HEK293T (cell line): ENCODE measurements at regions not wholly inside any gene's neighbourhood (a gene's known extent, or its start where the extent isn't known, plus 50 kb on each side); places are given as distances from the start of the nearest gene placed in this dataset.

Experiments
- BHLHE40 ChIP-seq: fragments of 450-650 bp; IDR thresholded peaks from 2 replicates; pipeline ENCODE4 v1.6.1; 2016; ENCODE audit warnings: mild to moderate bottlenecking, moderate library complexity, borderline replicate concordance
- FOXA1 ChIP-seq: fragments of 450-650 bp; IDR thresholded peaks from 2 replicates; pipeline ENCODE4 v1.6.1; 2016; ENCODE audit warnings: mild to moderate bottlenecking
- TF ChIP-seq, protein P1 (sequence below): fragments of 450-650 bp; IDR thresholded peaks from 2 replicates; pipeline ENCODE4 v1.6.1; 2016

- TF ChIP-seq FOXA1, result no peak
- TF ChIP-seq BHLHE40, result no peak
- TF ChIP-seq, protein P1, sequence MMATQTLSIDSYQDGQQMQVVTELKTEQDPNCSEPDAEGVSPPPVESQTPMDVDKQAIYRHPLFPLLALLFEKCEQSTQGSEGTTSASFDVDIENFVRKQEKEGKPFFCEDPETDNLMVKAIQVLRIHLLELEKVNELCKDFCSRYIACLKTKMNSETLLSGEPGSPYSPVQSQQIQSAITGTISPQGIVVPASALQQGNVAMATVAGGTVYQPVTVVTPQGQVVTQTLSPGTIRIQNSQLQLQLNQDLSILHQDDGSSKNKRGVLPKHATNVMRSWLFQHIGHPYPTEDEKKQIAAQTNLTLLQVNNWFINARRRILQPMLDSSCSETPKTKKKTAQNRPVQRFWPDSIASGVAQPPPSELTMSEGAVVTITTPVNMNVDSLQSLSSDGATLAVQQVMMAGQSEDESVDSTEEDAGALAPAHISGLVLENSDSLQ, result no peak
These were observed 118.1 kb upstream of the PRKD1 start for GRCh38 chr14:30045720-30046119.
